Neural progenitor cell (in vitro differentiated cells): ENCODE measurements at regions not wholly inside any gene's neighbourhood (a gene's known extent, or its start where the extent isn't known, plus 50 kb on each side); places are given as distances from the start of the nearest gene placed in this dataset.

Source experiments
- EZH2 ChIP-seq: fragments of 200-600 bp; sonication (generic); IDR thresholded peaks from 2 replicates; pipeline ENCODE4 v1.6.1; 2017; ENCODE audit warnings: antibody characterized with exemption, mild to moderate bottlenecking, moderate library complexity
- TF ChIP-seq, protein P1 (sequence below): fragments of 200-600 bp; sonication (generic); IDR thresholded peaks from 2 replicates; pipeline ENCODE4 v1.5.1; 2017; ENCODE audit warnings: antibody characterized with exemption, mild to moderate bottlenecking

DNA sequence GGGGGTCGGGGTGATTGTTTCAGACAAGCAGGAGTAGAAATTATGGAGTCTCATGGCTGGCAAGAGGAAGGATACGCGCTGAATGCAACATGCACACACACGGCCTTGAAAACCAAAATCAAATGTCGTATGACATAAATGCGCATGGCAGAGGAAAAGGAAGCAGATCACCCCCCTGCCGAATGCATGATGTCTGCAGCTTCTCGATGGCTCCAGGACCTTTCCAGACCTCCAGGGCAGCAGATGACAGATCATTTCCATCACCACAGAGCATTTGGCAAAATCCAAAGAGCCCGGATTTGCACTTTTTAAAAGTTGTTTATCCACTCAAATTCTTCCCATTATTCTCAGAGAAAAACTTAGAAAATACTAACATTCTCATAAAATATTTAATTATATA is 211.7 kb downstream of the NHLRC3 start:
- TF ChIP-seq, protein P1, sequence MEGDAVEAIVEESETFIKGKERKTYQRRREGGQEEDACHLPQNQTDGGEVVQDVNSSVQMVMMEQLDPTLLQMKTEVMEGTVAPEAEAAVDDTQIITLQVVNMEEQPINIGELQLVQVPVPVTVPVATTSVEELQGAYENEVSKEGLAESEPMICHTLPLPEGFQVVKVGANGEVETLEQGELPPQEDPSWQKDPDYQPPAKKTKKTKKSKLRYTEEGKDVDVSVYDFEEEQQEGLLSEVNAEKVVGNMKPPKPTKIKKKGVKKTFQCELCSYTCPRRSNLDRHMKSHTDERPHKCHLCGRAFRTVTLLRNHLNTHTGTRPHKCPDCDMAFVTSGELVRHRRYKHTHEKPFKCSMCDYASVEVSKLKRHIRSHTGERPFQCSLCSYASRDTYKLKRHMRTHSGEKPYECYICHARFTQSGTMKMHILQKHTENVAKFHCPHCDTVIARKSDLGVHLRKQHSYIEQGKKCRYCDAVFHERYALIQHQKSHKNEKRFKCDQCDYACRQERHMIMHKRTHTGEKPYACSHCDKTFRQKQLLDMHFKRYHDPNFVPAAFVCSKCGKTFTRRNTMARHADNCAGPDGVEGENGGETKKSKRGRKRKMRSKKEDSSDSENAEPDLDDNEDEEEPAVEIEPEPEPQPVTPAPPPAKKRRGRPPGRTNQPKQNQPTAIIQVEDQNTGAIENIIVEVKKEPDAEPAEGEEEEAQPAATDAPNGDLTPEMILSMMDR, result no peak
- no peak for TF ChIP-seq EZH2
